ENCODE measurements at regions not wholly inside any gene's neighbourhood (a gene's known extent, or its start where the extent isn't known, plus 50 kb on each side); places are given as distances from the start of the nearest gene placed in this dataset.

DNA sequence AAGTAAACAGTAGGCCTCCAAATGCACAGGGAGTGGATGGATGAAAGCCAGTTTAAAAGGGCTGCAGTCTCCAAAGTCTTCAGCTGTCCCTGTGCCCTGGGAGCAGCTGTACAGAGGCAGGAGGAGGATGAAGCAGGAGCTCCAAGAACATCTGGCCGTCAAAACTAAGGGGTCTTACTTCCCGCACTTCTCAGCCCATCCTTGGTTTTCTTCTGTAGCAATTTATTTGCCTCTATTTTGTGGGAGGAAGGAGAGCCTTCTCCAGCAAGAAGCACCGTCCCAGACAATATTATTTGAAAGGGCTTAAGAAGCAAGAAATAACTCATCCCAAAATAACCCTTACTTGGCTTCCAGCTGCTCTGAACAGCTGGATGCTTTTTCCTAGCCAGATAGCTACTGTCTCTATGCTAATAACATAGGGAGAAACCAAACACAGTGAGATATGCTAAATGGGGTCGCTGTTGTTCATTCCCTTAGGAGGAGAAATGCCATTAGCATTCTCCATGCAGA lies 133.2 kb downstream of the SPATA19 start:
- no peaks in the 10 kb centered on the region for H3K9me3 Mint-ChIP-seq
- DNase-seq = no peak
- H4K8ac ChIP-seq (replicated peaks; ENCODE audit: insufficient read length, low read depth, low read length) = no peak overlapping the region
- peaks cover 44% of the 10 kb centered on the region for H3K27me3 Mint-ChIP-seq (ENCODE audit: low read depth)
- H4K20me1 ChIP-seq (ENCODE audit: control insufficient read depth, insufficient read depth, insufficient read length) = no peaks in the 10 kb centered on the region
- H4K5ac ChIP-seq (ENCODE audit: insufficient read length, low read depth, low read length) = no peak overlapping the region
- H3T11ph ChIP-seq (ENCODE audit: low read length) = no peak overlapping the region
- no peak overlapping the region for H2AFZ ChIP-seq (ENCODE audit: low read length)
- H2BK120ac ChIP-seq (ENCODE audit: low read depth, low read length, poor library complexity, severe bottlenecking) = no peak overlapping the region
- no peak overlapping the region; a peak in 1 of 5 replicates for H3K4me3 Mint-ChIP-seq
- H3K14ac ChIP-seq (ENCODE audit: insufficient read depth, low read length) = no peak overlapping the region
- H3K79me1 ChIP-seq (ENCODE audit: insufficient read depth, low read depth, low read length, poor library complexity, severe bottlenecking) = no peaks in the 10 kb centered on the region
- no peak overlapping the region for H2AK5ac ChIP-seq (ENCODE audit: insufficient read length, low read length)
- H3K27ac Mint-ChIP-seq = no peak overlapping the region; a peak in 2 of 7 replicates
- H3K4me2 ChIP-seq (ENCODE audit: insufficient read depth, insufficient read length, low read length) = peak overlapping the region; percentile 3
- H2BK12ac ChIP-seq (ENCODE audit: insufficient read length, low read depth, low read length) = no peak overlapping the region
- H3K23ac ChIP-seq (ENCODE audit: insufficient read length, low read depth, low read length) = no peak overlapping the region
- H3K23me2 ChIP-seq (ENCODE audit: insufficient read length, low read depth, low read length, poor library complexity, severe bottlenecking) = no peaks in the 10 kb centered on the region
- no peaks in the 10 kb centered on the region for H3K79me2 ChIP-seq (ENCODE audit: insufficient read depth, low read length)
- peaks cover 3% of the 10 kb centered on the region; the same call in 1 of the 2 replicates for H3K27me3 ChIP-seq (ENCODE audit: insufficient read depth, low read length)
- no peak overlapping the region for H4K91ac ChIP-seq (ENCODE audit: insufficient read length, low read depth, low read length)
- H3K9ac ChIP-seq (ENCODE audit: extremely low read depth, insufficient read length, low read length) = no peak overlapping the region
- no peaks in the 10 kb centered on the region for H3K9me3 ChIP-seq (ENCODE audit: control insufficient read depth, low read depth, low read length)
- H2BK5ac ChIP-seq (ENCODE audit: insufficient read length, low read length) = no peak overlapping the region
- no peak overlapping the region for H3K18ac ChIP-seq (ENCODE audit: insufficient read length, low read depth, low read length)
- no peak overlapping the region for H3K4ac ChIP-seq (ENCODE audit: low read depth, low read length)
- no peak overlapping the region for H2BK20ac ChIP-seq (ENCODE audit: low read depth, low read length, poor library complexity, severe bottlenecking)
- TF ChIP-seq, protein P1, sequence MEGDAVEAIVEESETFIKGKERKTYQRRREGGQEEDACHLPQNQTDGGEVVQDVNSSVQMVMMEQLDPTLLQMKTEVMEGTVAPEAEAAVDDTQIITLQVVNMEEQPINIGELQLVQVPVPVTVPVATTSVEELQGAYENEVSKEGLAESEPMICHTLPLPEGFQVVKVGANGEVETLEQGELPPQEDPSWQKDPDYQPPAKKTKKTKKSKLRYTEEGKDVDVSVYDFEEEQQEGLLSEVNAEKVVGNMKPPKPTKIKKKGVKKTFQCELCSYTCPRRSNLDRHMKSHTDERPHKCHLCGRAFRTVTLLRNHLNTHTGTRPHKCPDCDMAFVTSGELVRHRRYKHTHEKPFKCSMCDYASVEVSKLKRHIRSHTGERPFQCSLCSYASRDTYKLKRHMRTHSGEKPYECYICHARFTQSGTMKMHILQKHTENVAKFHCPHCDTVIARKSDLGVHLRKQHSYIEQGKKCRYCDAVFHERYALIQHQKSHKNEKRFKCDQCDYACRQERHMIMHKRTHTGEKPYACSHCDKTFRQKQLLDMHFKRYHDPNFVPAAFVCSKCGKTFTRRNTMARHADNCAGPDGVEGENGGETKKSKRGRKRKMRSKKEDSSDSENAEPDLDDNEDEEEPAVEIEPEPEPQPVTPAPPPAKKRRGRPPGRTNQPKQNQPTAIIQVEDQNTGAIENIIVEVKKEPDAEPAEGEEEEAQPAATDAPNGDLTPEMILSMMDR (conservative IDR thresholded peaks at IDR 0.05) = 0 out of 3 replicates have a peak, but pooled peaks have one; percentile 9
- peaks cover 22% of the 10 kb centered on the region; the same call in 1 of the 2 replicates for H3K4me1 ChIP-seq (ENCODE audit: insufficient read depth, low read length)
- no peak overlapping the region for H3K56ac ChIP-seq (ENCODE audit: insufficient read length, low read depth, low read length)
- H3K27ac ChIP-seq (ENCODE audit: insufficient read length, low read depth, low read length) = no peak overlapping the region
- peaks cover 25 to 32% of the 10 kb centered on the region in 2 experiments for H3K4me1 Mint-ChIP-seq
- H2BK15ac ChIP-seq (ENCODE audit: low read depth, low read length) = no peak overlapping the region
- no CpG with 5 or more reads among the region's 4 CpGs for WGBS (ENCODE audit: extremely low coverage, insufficient read length, low lambda C conversion rate)
- H3K36me3 Mint-ChIP-seq (ENCODE audit: insufficient read depth in 1 of 3, low read depth in 3 of 3) = no peaks in the 10 kb centered on the region; a peak in 2 of 7 replicates

Data from H9 (cell line).